NB4 (cell line): ENCODE measurements at regions not wholly inside any gene's neighbourhood (a gene's known extent, or its start where the extent isn't known, plus 50 kb on each side); places are given as distances from the start of the nearest gene placed in this dataset.

Experiments used
- DNase-seq: peaks from one replicate; pipeline ENCODE4 v3.0.0; 2010; ENCODE audit warnings: low read depth
- H3K4me3 ChIP-seq: one replicate; pipeline ENCODE4 v1.5.1; 2011; ENCODE audit warnings: mild to moderate bottlenecking, low read depth, low read length, moderate library complexity
- MYC ChIP-seq: IDR thresholded peaks from 2 replicates; pipeline ENCODE4 v1.6.1; 2011; ENCODE audit warnings: low read depth, low read length
- POLR2A ChIP-seq: IDR thresholded peaks from 2 replicates; pipeline ENCODE4 v1.6.1; 2011; ENCODE audit warnings: mild to moderate bottlenecking; ENCODE audit not compliant: insufficient read length; ENCODE audit errors: extremely low read depth
- TF ChIP-seq, protein P1 (sequence below): IDR thresholded peaks from one replicate; pipeline ENCODE4 v1.5.1; 2012; ENCODE audit warnings: low read depth, low read length
- TF ChIP-seq, protein P2 (sequence below): IDR thresholded peaks from 2 replicates; pipeline ENCODE4 v1.6.1; 2011; ENCODE audit warnings: low read depth, low read length

DNA sequence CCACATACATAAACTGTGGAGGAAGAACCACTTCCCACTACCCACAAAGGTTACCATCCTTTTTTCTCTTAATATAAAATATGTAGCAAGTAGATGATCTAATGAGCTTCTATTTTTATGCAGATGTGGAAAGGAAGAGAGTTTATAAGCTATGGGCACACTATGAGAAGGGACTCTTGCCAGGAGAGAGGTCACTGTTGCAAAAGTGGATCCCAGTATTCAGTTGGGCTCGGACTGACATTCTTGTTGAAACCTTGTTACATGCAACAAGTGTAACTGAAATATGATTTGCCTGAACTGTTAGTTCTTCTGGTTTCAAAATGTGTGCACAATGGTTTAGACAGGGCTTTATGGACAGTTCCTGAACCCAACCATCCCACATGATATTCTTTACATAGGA is 397.4 kb upstream of the PKN2 start:
- TF ChIP-seq, protein P1, sequence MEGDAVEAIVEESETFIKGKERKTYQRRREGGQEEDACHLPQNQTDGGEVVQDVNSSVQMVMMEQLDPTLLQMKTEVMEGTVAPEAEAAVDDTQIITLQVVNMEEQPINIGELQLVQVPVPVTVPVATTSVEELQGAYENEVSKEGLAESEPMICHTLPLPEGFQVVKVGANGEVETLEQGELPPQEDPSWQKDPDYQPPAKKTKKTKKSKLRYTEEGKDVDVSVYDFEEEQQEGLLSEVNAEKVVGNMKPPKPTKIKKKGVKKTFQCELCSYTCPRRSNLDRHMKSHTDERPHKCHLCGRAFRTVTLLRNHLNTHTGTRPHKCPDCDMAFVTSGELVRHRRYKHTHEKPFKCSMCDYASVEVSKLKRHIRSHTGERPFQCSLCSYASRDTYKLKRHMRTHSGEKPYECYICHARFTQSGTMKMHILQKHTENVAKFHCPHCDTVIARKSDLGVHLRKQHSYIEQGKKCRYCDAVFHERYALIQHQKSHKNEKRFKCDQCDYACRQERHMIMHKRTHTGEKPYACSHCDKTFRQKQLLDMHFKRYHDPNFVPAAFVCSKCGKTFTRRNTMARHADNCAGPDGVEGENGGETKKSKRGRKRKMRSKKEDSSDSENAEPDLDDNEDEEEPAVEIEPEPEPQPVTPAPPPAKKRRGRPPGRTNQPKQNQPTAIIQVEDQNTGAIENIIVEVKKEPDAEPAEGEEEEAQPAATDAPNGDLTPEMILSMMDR = no peak
- TF ChIP-seq MYC (no peak), POLR2A (no peak)
- TF ChIP-seq, protein P2, sequence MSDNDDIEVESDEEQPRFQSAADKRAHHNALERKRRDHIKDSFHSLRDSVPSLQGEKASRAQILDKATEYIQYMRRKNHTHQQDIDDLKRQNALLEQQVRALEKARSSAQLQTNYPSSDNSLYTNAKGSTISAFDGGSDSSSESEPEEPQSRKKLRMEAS = no peak
- no peak for DNase-seq
- no peak overlapping the region for H3K4me3 ChIP-seq

DNA sequence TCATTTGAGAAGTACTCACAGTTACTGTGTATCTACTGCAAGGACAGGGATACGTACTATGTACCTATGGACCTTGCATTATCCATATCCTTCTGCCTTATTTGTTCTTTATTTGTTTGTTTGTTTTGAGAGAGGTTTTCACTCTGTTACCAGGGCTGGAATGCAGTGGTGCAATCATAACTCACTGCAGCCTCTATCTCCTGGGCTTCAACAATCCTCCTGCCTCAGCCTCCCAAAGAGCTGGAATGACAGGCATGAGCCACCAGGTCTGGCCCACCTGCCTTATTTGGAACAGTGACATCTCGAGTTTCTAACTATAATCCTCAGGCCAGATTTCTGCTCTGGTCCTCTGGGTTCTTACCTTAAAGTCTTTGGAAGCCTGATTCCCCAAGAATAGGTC is 395.5 kb upstream of the PKN2 start:
- H3K4me3 ChIP-seq = no peak overlapping the region
- DNase-seq = no peak
- TF ChIP-seq, protein P2 = no peak
- TF ChIP-seq MYC = no peak
- TF ChIP-seq, protein P1 = no peak
- TF ChIP-seq POLR2A = no peak

DNA sequence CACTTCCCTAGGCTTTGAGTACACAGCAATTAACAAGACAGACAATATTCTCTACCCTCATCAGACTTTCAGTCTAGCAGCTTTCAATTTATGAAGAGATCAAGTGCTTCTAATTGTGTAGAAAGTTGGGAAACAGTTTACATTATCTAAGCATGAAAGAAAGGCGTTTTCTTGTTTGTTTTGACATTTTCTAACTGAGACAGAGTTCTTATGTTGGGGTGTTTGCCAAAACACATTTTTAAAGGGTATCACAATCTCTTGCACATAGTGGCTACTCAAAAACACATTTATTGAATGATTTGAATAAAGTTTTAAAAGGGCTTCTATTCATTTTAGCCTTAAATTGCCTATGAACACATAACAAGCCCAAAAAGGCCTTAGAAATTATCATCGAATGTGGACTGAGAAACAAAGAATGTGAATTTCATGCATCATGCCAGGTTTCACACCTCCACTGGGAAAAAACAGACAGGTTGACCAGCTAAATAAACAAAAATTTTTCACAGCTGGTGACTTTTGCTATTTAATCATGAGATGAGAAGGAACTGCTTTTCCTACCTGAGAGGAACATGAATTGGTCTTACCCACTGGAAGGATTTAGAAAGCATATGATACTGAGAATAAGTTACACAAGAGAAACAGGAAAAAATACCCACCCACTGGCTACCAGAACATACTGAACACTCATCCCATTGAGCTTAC is 394.5 kb upstream of the PKN2 start:
- H3K4me3 ChIP-seq = no peak overlapping the region
- DNase-seq = no peak
- TF ChIP-seq, protein P2 = no peak
- TF ChIP-seq MYC (no peak), POLR2A (no peak)
- TF ChIP-seq, protein P1 = no peak

DNA sequence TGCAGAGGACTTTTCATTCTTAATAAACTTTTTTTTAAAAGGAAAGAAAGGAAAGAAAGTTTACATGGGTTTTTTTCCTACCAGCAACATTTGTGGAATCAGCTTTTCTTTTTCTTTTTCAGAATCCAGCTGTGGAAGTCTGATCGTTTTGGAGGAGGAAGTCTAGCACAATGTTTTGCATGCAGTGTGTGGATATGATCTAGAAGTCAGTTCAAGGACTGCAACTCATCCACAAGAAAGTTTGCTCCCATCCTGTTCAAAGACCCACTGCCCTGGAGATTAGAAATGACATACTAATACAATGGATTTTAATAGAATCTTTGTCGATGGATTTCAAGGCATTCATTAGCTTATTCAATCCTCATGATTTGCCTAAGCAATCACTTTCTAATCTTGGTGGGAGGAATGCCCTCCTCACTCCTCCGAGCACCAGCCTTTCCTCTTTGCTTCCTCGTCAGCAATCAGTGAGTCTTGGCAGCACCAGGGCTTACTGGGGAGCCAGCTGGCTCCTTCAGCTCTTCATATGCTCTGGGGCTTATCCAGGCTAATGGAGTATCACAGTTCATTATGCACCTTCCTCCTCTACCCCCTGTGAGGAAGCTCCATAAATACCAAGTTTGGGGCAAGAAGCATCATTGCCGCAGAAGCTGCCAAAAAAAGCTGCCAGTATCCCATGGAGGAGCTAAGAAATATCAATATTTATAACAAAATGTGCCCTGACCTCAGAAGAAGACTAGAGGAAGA is 392.3 kb upstream of the PKN2 start:
- TF ChIP-seq, protein P1 = no peak
- TF ChIP-seq MYC = no peak
- TF ChIP-seq POLR2A = no peak
- TF ChIP-seq, protein P2 = no peak
- H3K4me3 ChIP-seq = no peak overlapping the region
- DNase-seq = no peak

GRCh38 chr1:88293691-88294190 is 390.3 kb upstream of the PKN2 start:
- no peak for DNase-seq
- no peak overlapping the region for H3K4me3 ChIP-seq
- TF ChIP-seq, protein P1 = no peak
- TF ChIP-seq POLR2A (no peak), MYC (no peak)
- TF ChIP-seq, protein P2 = no peak
